Gastroesophageal sphincter (tissue), 4 donors: ENCODE measurements at regions not wholly inside any gene's neighbourhood (a gene's known extent, or its start where the extent isn't known, plus 50 kb on each side); places are given as distances from the start of the nearest gene placed in this dataset.

Source experiments
- ATAC-seq: fragments of 150-250 bp; one replicate; pipeline ENCODE4 v1.9.1; 2016; ENCODE audit warnings: mild to moderate bottlenecking, moderate library complexity
- H3K27ac ChIP-seq, 4 donors: fragments of 200-600 bp; sonication (generic) in 3 of 4; 1 replicate in 3 of 4; 2 replicates in 1 of 4; pipeline ENCODE4 v1.5.1; 2016 to 2019
- H3K27me3 ChIP-seq: fragments of 200-600 bp; sonication (generic); one replicate; pipeline ENCODE4 v1.5.1; 2019
- H3K36me3 ChIP-seq, 2 donors: fragments of 200-600 bp; sonication (generic); one replicate each; pipeline ENCODE4 v1.5.1; 2019; ENCODE audit warnings: control low read depth in 1 of 2
- H3K4me1 ChIP-seq, 3 donors: fragments of 200-600 bp; sonication (generic); 1 replicate in 2 of 3; 2 replicates in 1 of 3; pipeline ENCODE4 v1.5.1; 2016 to 2019; ENCODE audit warnings: control low read depth in 2 of 3
- H3K4me3 ChIP-seq, 2 donors: fragments of 200-600 bp; sonication (generic); one replicate each; pipeline ENCODE4 v1.5.1; 2019; ENCODE audit warnings: mild to moderate bottlenecking in 1 of 2, moderate library complexity in 1 of 2
- H3K9me3 ChIP-seq, 3 donors: fragments of 200-600 bp; sonication (generic); one replicate each; pipeline ENCODE4 v1.5.1; 2017 to 2019; ENCODE audit warnings: control low read depth in 2 of 3
- CTCF ChIP-seq, 4 experiments: fragments of 200-600 bp in 2 of 4; fragments of 450-650 bp in 2 of 4; sonication (generic) in 1 of 4; IDR thresholded peaks; one replicate each; pipeline ENCODE4 v1.5.1; 2017 to 2019; ENCODE audit warnings: antibody characterized with exemption in 4 of 4, mild to moderate bottlenecking in 2 of 4, moderate library complexity in 2 of 4
- EP300 ChIP-seq: sonication (generic); formaldehyde crosslinking; IDR thresholded peaks from one replicate; pipeline ENCODE4 v1.6.1; 2017; ENCODE audit warnings: antibody characterized with exemption, mild to moderate bottlenecking
- POLR2A ChIP-seq, 2 donors: fragments of 450-650 bp; IDR thresholded peaks; one replicate each; pipeline ENCODE4 v1.6.1; 2017; ENCODE audit warnings: antibody characterized with exemption in 2 of 2, mild to moderate bottlenecking in 2 of 2, moderate library complexity in 1 of 2
- POLR2AphosphoS5 ChIP-seq: sonication (generic); formaldehyde crosslinking; IDR thresholded peaks from one replicate; pipeline ENCODE4 v1.6.1; 2017; ENCODE audit warnings: antibody characterized with exemption
- WGBS, 2 donors: methylation state at CpG; one replicate each; pipeline ENCODE4 v1.1.5; 2018; ENCODE audit warnings: low coverage in 1 of 2; 5-methylcytosine and 5-hydroxymethylcytosine counted together

- no peak for ATAC-seq
- WGBS, 2 donors, result 96% methylated on average over 3 of the region's 3 CpGs; no CpG with 5 or more reads in 1 of the 2 donors
These were observed 127.0 kb upstream of the SERPIND1 start for GRCh38 chr22:20646906-20647305.

GRCh38 chr22:20647586-20648305 is 126.2 kb upstream of the SERPIND1 start:
- Histone ChIP-seq H3K4me1 (no peaks in the 10 kb centered on the region), H3K36me3 (no peaks in the 10 kb centered on the region), H3K9me3 (no peaks in the 10 kb centered on the region), H3K27ac (no peak overlapping the region), H3K4me3 (no peak overlapping the region), H3K27me3 (no peaks in the 10 kb centered on the region)
- no peak for TF ChIP-seq POLR2A (IDR thresholded peaks at IDR 0.05)
- TF ChIP-seq EP300, result no peak
- TF ChIP-seq POLR2AphosphoS5, result no peak
- TF ChIP-seq CTCF (IDR thresholded peaks at IDR 0.05), result no peak
- ATAC-seq, result no peak
- 93% methylated on average over 4 of the region's 4 CpGs; no CpG with 5 or more reads in 1 of the 2 donors for WGBS, 2 donors

More at GRCh38 chr22:20646906-20647305, 127.0 kb upstream of the SERPIND1 start:
- no peak overlapping the region for H3K27ac ChIP-seq
- H3K4me3 ChIP-seq, result no peak overlapping the region
- H3K36me3 ChIP-seq, result no peaks in the 10 kb centered on the region
- TF ChIP-seq POLR2A (IDR thresholded peaks at IDR 0.05), result no peak
- TF ChIP-seq EP300, result no peak
- TF ChIP-seq POLR2AphosphoS5, result no peak
- TF ChIP-seq CTCF (IDR thresholded peaks at IDR 0.05), result no peak
- no peaks in the 10 kb centered on the region for H3K4me1 ChIP-seq
- H3K9me3 ChIP-seq, result no peaks in the 10 kb centered on the region
- H3K27me3 ChIP-seq, result no peaks in the 10 kb centered on the region

GRCh38 chr22:20648306-20648903 is 125.5 kb upstream of the SERPIND1 start:
- Histone ChIP-seq H3K27me3 (no peaks in the 10 kb centered on the region), H3K4me3 (no peak overlapping the region), H3K36me3 (no peaks in the 10 kb centered on the region), H3K27ac (no peak overlapping the region), H3K4me1 (no peaks in the 10 kb centered on the region), H3K9me3 (no peaks in the 10 kb centered on the region)
- TF ChIP-seq POLR2AphosphoS5 (no peak), CTCF (IDR thresholded peaks at IDR 0.05) (no peak), EP300 (no peak), POLR2A (IDR thresholded peaks at IDR 0.05) (no peak)
- 76 to 100% methylated on average over 2 of the region's 2 CpGs for WGBS, 2 donors
- ATAC-seq, result no peak

- no peaks in the 10 kb centered on the region for H3K4me1 ChIP-seq
- ATAC-seq, result no peak
- no peaks in the 10 kb centered on the region for H3K27me3 ChIP-seq
- no peaks in the 10 kb centered on the region for H3K9me3 ChIP-seq
- no peak overlapping the region for H3K27ac ChIP-seq
- H3K36me3 ChIP-seq, result no peaks in the 10 kb centered on the region
- H3K4me3 ChIP-seq, result no peak overlapping the region
- TF ChIP-seq EP300, result no peak
- TF ChIP-seq POLR2A (IDR thresholded peaks at IDR 0.05), result no peak
- no peak for TF ChIP-seq POLR2AphosphoS5
- no peak for TF ChIP-seq CTCF (IDR thresholded peaks at IDR 0.05)
- WGBS, 2 donors, result 67 to 73% methylated on average over 12 of the region's 13 CpGs
These were observed 123.4 kb upstream of the SERPIND1 start for GRCh38 chr22:20650294-20651207.
